GM08714 (cell line): ENCODE measurements at regions not wholly inside any gene's neighbourhood (a gene's known extent, or its start where the extent isn't known, plus 50 kb on each side); places are given as distances from the start of the nearest gene placed in this dataset.

Experiments
- H3K4me3 ChIP-seq: fragments of 200-500 bp; sonication (Bioruptor generic); 2 replicates; pipeline ENCODE4 v1.5.1; 2014; ENCODE audit warnings: mild to moderate bottlenecking, low read length, inconsistent platforms
- ZNF274 ChIP-seq: IDR thresholded peaks from 2 replicates; pipeline ENCODE4 v1.6.1; 2012; ENCODE audit warnings: mild to moderate bottlenecking, low read depth, low read length

GRCh38 chr6:170208651-170209353 lies 82.1 kb downstream of the DLL1 start:
- no peak for TF ChIP-seq ZNF274
- no peak overlapping the region for H3K4me3 ChIP-seq

- TF ChIP-seq ZNF274 = no peak
- no peak overlapping the region for H3K4me3 ChIP-seq
These were observed 82.7 kb downstream of the DLL1 start for GRCh38 chr6:170208182-170208601.

- TF ChIP-seq ZNF274 = no peak
- no peak overlapping the region for H3K4me3 ChIP-seq
These were observed 83.2 kb downstream of the DLL1 start for GRCh38 chr6:170207586-170208181.

DNA sequence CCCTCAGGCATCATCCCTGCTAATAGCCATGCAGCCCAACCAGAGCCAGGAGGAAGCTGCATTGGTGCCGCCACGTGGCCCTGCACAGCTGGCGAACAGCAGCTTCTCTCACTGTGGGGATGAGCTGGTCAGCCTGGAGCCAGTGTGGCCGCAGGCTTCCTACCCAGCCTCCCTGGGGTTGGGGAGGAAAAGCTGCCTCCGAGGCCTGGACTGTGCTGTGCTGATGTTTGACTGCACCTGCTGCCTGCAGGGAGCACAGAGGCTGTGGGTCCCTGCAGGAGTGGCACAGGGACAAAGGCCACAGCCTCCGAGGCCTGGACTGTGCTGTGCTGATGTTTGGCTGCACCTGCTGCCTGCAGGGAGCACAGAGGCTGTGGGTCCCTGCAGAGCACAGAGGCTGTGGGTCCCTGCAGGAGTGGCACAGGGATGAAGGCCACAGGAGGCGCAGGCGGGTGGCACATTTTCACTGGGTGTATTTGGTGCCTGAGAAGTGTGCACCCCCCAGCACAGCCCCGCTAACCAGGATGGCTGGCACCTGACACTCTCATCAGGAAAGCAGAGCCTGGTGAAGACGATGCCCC lies 83.9 kb downstream of the DLL1 start:
- no peak for TF ChIP-seq ZNF274
- no peak overlapping the region for H3K4me3 ChIP-seq

DNA sequence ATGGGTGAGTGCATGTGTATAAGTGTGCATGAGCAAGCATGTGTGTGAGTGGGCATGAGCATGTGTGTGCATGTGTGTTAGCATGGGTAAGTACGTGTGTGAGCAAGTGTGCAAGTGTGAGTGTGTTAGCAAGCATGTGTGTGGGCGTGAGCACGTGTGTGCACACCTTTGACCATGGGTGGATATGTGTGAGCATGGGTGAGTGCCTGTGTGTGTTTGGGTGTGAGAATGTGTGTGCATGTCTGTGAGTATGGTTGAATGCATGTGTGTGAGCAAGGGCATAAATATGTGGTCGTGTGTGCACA lies 84.6 kb downstream of the DLL1 start:
- TF ChIP-seq ZNF274 = no peak

DNA sequence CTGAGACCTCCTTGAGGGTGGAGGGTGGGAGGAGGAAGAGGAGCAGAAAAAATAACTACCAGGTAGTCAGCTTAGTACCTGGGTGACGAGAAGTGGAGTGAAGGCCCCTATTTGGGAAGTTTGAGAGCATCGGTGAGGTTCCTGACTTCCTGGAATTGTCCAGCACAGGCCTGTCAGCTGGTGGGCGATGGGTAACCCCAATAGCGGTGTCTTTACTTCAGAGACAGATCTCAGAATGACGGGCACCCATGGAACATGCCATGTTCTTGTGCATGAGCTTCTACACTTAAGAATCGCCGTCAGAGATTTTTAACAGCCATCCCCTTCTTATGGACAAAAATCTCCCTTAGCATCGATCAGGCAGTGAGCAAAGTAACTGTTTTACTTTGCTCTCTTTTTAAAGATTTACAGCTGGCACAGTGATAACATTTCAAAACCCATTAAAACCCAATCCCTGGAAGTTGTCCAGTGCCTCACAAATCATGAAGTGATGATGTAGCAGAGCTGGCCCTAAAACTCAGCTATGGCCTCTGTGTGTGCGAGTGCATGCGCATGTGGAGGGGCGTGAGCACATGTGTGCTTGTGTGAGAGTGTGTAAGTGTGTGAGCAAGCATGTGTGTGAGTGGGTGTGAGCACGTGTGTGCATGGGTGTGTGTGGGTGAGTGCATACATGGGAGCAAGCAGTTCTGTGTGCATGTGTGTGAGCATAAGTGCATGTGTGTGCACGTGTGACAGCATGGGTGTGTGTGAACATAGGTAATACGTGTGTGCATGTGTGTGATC lies 85.2 kb downstream of the DLL1 start:
- no peak for TF ChIP-seq ZNF274
- H3K4me3 ChIP-seq = no peak overlapping the region

More for the DNA sequence above, 84.6 kb downstream of the DLL1 start:
- no peak overlapping the region for H3K4me3 ChIP-seq

DNA sequence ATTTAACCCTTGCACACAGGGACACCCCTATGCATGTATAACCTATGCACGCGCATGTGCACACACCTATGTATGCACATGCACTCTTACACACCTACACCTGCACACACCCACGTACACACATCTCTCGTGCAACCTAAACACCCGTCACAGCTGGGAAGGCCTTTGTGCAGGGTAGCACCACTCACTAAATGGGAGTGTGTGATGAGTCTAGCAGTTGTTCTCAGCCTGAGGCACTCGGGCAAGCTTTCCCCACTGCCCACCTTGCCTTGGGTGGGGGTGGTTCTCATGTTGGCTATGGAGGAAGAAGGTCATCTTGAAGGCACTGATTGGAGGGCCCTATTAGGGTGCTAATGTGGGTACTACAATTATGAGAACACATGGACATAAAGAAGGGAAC lies 85.8 kb downstream of the DLL1 start:
- H3K4me3 ChIP-seq = no peak overlapping the region
- no peak for TF ChIP-seq ZNF274

DNA sequence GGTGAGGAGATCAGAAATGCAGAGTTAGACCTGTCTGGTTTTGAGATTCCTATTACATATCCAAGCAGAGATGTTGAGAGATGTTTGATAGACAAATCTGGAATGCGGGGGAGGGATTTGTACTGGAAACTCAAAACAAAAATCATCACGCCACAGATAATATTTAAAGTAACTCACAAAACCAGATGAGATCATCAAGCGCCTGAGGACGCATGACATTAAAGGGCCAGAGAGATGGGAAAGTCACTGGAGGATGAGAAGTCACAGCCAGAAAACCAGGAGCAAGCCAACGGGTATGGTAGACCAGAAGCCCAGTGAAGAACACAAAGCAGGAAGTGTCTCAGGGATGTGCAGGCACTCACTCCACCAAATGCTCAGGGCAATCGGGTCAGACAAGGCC lies 87.7 kb downstream of the DLL1 start:
- TF ChIP-seq ZNF274 = no peak

GRCh38 chr6:170202416-170203135 lies 88.3 kb downstream of the DLL1 start:
- H3K4me3 ChIP-seq = no peak overlapping the region
- TF ChIP-seq ZNF274 = no peak

More for the DNA sequence above, 87.7 kb downstream of the DLL1 start:
- H3K4me3 ChIP-seq = no peak overlapping the region

GRCh38 chr6:170201361-170201760 lies 89.5 kb downstream of the DLL1 start:
- no peak for TF ChIP-seq ZNF274
- no peak overlapping the region for H3K4me3 ChIP-seq

DNA sequence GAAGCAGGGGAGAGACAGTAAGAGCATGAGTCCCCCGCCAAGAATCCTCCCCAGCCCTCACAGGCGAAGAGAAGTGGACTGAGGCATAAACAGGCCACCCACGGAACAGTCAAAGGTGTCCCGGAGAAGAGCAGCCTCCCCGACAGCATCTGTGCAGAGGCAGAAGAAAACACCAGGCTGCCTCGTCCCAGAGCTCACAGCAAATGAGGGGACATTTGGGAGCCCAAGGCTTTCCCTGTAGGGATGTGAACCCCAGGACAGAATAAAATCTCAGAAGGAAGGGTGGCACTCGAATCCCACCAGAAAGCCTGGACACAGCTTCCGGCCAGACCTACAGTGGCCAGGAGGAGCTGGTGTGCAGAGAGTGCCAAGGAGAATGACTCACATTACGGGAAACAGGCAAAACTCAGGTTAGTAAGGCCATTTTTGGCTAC lies 90.4 kb downstream of the DLL1 start:
- TF ChIP-seq ZNF274 = no peak
- H3K4me3 ChIP-seq = no peak overlapping the region

- TF ChIP-seq ZNF274 = no peak
- no peak overlapping the region for H3K4me3 ChIP-seq
These were observed 91.2 kb downstream of the DLL1 start for GRCh38 chr6:170199716-170200115.

GRCh38 chr6:170198298-170198697 lies 92.6 kb downstream of the DLL1 start:
- H3K4me3 ChIP-seq = no peak overlapping the region
- TF ChIP-seq ZNF274 = no peak

DNA sequence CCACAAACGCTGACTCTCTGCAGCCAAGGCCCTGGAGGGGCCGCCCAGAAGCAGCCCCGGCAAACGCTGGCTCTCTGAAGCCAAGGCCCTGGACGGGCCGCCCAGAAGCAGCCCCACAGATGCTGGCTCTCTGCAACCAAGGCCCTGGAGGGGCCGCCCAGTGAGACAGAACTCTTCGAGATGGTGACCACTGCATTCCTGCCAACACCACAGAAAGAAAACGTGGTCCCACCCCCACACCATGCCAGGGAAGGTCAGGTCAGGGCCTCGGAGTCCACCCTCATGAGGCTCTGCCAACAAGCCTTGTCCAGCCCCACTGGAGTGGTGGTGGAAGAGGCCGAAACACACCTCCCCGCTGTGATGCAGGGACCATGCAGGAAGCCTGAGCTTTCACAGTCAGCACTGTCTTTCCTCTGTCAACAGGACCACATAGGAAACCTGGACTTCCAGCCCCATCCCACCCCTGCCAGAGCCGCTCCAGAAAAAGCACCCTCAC lies 97.5 kb downstream of the DLL1 start:
- no peak for TF ChIP-seq ZNF274
- H3K4me3 ChIP-seq = no peak overlapping the region
